ENCODE measurements at regions not wholly inside any gene's neighbourhood (a gene's known extent, or its start where the extent isn't known, plus 50 kb on each side); places are given as distances from the start of the nearest gene placed in this dataset.

GRCh38 chr6:1473598-1473997, 84.2 kb downstream of the FOXF2 start:
- Mint-ChIP-seq H3K27me3 (peaks cover 22% of the 10 kb centered on the region), H3K27ac (no peak overlapping the region), H3K4me1 (ENCODE audit: low read depth) (no peaks in the 10 kb centered on the region), H3K36me3 (ENCODE audit: low read depth) (no peaks in the 10 kb centered on the region), H3K4me3 (no peak overlapping the region), H3K9me3 (no peaks in the 10 kb centered on the region)
- Histone ChIP-seq H3K4me3 (ENCODE audit: low read length) (no peak overlapping the region), H3K27ac (ENCODE audit: low read depth in 1 of 2, low read length in 2 of 2) (no peak overlapping the region), H3K27me3 (ENCODE audit: control insufficient read depth in 1 of 2, insufficient read depth in 2 of 2, low read length in 2 of 2) (no peaks in the 10 kb centered on the region), H3K4me1 (ENCODE audit: insufficient read depth, low read length) (no peaks in the 10 kb centered on the region), H3K36me3 (ENCODE audit: insufficient read depth, low read length) (no peaks in the 10 kb centered on the region), H3K9me3 (ENCODE audit: control insufficient read depth in 1 of 2, insufficient read depth in 1 of 2, low read length in 2 of 2) (no peaks in the 10 kb centered on the region)
- POLR2A ChIA-PET = no interaction called here
- no peak for TF ChIP-seq CTCF (IDR thresholded peaks at IDR 0.05)
- CTCF ChIA-PET = no interaction called here
- ATAC-seq (ENCODE audit: poor library complexity) (no peak), DNase-seq (no peak)
- intact Hi-C loops (cut with DNase I, micrococcal nuclease) = no loop called here

GRCh38 chr6:1474205-1474604, 84.8 kb downstream of the FOXF2 start:
- H3K36me3 ChIP-seq (ENCODE audit: insufficient read depth, low read length) = no peaks in the 10 kb centered on the region
- Mint-ChIP-seq H3K27ac (no peak overlapping the region), H3K36me3 (ENCODE audit: low read depth) (no peaks in the 10 kb centered on the region), H3K9me3 (no peaks in the 10 kb centered on the region), H3K4me3 (no peak overlapping the region), H3K27me3 (peaks cover 22% of the 10 kb centered on the region), H3K4me1 (ENCODE audit: low read depth) (no peaks in the 10 kb centered on the region)
- H3K4me1 ChIP-seq (ENCODE audit: insufficient read depth, low read length) = no peaks in the 10 kb centered on the region
- no peak overlapping the region for H3K4me3 ChIP-seq (ENCODE audit: low read length)
- no peak for ATAC-seq (ENCODE audit: poor library complexity)
- no peak for TF ChIP-seq CTCF (IDR thresholded peaks at IDR 0.05)
- ChIA-PET POLR2A (no interaction called here), CTCF (no interaction called here)
- intact Hi-C loops (cut with DNase I, micrococcal nuclease) = no loop called here
- no peak for DNase-seq
- H3K27ac ChIP-seq (ENCODE audit: low read depth in 1 of 2, low read length in 2 of 2) = no peak overlapping the region
- no peaks in the 10 kb centered on the region for H3K9me3 ChIP-seq (ENCODE audit: control insufficient read depth in 1 of 2, insufficient read depth in 1 of 2, low read length in 2 of 2)
- no peaks in the 10 kb centered on the region for H3K27me3 ChIP-seq (ENCODE audit: control insufficient read depth in 1 of 2, insufficient read depth in 2 of 2, low read length in 2 of 2)

- no peaks in the 10 kb centered on the region for H3K36me3 ChIP-seq (ENCODE audit: insufficient read depth, low read length)
- H3K4me1 ChIP-seq (ENCODE audit: insufficient read depth, low read length) = no peaks in the 10 kb centered on the region
- ATAC-seq (ENCODE audit: poor library complexity) (no peak), DNase-seq (no peak)
- ChIA-PET CTCF (no interaction called here), POLR2A (no interaction called here)
- H3K27me3 ChIP-seq (ENCODE audit: control insufficient read depth in 1 of 2, insufficient read depth in 2 of 2, low read length in 2 of 2) = no peaks in the 10 kb centered on the region
- intact Hi-C loops (cut with DNase I, micrococcal nuclease) = no loop called here
- H3K4me1 Mint-ChIP-seq (ENCODE audit: low read depth) = no peaks in the 10 kb centered on the region
- H3K9me3 Mint-ChIP-seq = no peaks in the 10 kb centered on the region
- H3K27ac Mint-ChIP-seq = no peak overlapping the region
- no peak overlapping the region for H3K27ac ChIP-seq (ENCODE audit: low read depth in 1 of 2, low read length in 2 of 2)
- no peaks in the 10 kb centered on the region for H3K9me3 ChIP-seq (ENCODE audit: control insufficient read depth in 1 of 2, insufficient read depth in 1 of 2, low read length in 2 of 2)
- no peak for TF ChIP-seq CTCF (IDR thresholded peaks at IDR 0.05)
- H3K36me3 Mint-ChIP-seq (ENCODE audit: low read depth) = no peaks in the 10 kb centered on the region
- no peak overlapping the region for H3K4me3 ChIP-seq (ENCODE audit: low read length)
- peaks cover 26% of the 10 kb centered on the region for H3K27me3 Mint-ChIP-seq
- H3K4me3 Mint-ChIP-seq = no peak overlapping the region
Measured at GRCh38 chr6:1475174-1475573, 85.8 kb downstream of the FOXF2 start.

Data from CD4-positive, alpha-beta T cell (primary cell).